ENCODE measurements at regions not wholly inside any gene's neighbourhood (a gene's known extent, or its start where the extent isn't known, plus 50 kb on each side); places are given as distances from the start of the nearest gene placed in this dataset.

DNA sequence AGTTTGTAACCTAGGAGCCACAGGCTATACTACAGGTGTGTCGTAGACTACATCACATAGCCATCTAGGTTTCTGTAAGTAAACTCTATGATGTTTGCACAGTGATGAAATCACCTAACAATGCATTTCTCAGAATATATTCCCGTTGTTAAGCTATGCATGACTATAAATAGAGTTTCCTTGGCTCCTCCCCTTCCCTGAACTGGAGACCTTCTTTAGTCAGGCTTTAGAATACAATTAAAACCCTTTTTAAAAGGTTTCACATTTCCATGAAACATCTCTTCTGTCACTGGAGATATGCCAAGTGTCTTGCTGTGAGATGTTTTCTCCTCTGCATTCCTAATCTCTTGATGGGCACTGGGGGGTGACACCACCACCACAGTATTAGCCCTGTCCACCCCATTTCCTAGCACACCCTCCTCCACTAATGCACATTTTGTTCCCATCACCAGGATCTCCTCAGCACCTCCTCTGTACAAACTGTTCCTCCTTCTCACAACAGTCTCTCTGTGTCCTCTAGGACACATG, 334.6 kb upstream of the CPEB2 start:
- H3K9me3 Mint-ChIP-seq (ENCODE audit: low read depth) = peaks cover 8% of the 10 kb centered on the region
- DNase-seq (ENCODE audit: low spot score) = no peak
- TF ChIP-seq, protein P1, sequence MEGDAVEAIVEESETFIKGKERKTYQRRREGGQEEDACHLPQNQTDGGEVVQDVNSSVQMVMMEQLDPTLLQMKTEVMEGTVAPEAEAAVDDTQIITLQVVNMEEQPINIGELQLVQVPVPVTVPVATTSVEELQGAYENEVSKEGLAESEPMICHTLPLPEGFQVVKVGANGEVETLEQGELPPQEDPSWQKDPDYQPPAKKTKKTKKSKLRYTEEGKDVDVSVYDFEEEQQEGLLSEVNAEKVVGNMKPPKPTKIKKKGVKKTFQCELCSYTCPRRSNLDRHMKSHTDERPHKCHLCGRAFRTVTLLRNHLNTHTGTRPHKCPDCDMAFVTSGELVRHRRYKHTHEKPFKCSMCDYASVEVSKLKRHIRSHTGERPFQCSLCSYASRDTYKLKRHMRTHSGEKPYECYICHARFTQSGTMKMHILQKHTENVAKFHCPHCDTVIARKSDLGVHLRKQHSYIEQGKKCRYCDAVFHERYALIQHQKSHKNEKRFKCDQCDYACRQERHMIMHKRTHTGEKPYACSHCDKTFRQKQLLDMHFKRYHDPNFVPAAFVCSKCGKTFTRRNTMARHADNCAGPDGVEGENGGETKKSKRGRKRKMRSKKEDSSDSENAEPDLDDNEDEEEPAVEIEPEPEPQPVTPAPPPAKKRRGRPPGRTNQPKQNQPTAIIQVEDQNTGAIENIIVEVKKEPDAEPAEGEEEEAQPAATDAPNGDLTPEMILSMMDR (IDR thresholded peaks at IDR 0.05) = no peak

GRCh38 chr4:14668296-14668695, 334.0 kb upstream of the CPEB2 start:
- no peak overlapping the region for H3K4me3 Mint-ChIP-seq (ENCODE audit: unreplicated experiment)
- no peak for DNase-seq (ENCODE audit: low spot score)
- H3K27me3 Mint-ChIP-seq (ENCODE audit: low read depth) = peaks cover 13% of the 10 kb centered on the region
- TF ChIP-seq, protein P1 (IDR thresholded peaks at IDR 0.05) = no peak
- H3K4me1 Mint-ChIP-seq (ENCODE audit: low read depth) = peaks cover 4% of the 10 kb centered on the region
- H3K9me3 Mint-ChIP-seq (ENCODE audit: low read depth) = peaks cover 8% of the 10 kb centered on the region
- H3K36me3 Mint-ChIP-seq (ENCODE audit: low read depth) = no peaks in the 10 kb centered on the region
- no peak overlapping the region for H3K27ac Mint-ChIP-seq (ENCODE audit: unreplicated experiment)

More for the DNA sequence above, 334.6 kb upstream of the CPEB2 start:
- Mint-ChIP-seq H3K36me3 (ENCODE audit: low read depth) (no peaks in the 10 kb centered on the region), H3K27ac (ENCODE audit: unreplicated experiment) (no peak overlapping the region), H3K27me3 (ENCODE audit: low read depth) (peaks cover 8% of the 10 kb centered on the region), H3K4me3 (ENCODE audit: unreplicated experiment) (no peak overlapping the region), H3K4me1 (ENCODE audit: low read depth) (peaks cover 4% of the 10 kb centered on the region)

GRCh38 chr4:14669371-14669770, 332.9 kb upstream of the CPEB2 start:
- Mint-ChIP-seq H3K36me3 (ENCODE audit: low read depth) (no peaks in the 10 kb centered on the region), H3K4me3 (ENCODE audit: unreplicated experiment) (no peak overlapping the region), H3K27me3 (ENCODE audit: low read depth) (peaks cover 21% of the 10 kb centered on the region), H3K9me3 (ENCODE audit: low read depth) (peaks cover 6% of the 10 kb centered on the region), H3K27ac (ENCODE audit: unreplicated experiment) (no peak overlapping the region), H3K4me1 (ENCODE audit: low read depth) (peaks cover 4% of the 10 kb centered on the region)
- no peak for DNase-seq (ENCODE audit: low spot score)
- TF ChIP-seq, protein P1 (IDR thresholded peaks at IDR 0.05) = no peak

DNA sequence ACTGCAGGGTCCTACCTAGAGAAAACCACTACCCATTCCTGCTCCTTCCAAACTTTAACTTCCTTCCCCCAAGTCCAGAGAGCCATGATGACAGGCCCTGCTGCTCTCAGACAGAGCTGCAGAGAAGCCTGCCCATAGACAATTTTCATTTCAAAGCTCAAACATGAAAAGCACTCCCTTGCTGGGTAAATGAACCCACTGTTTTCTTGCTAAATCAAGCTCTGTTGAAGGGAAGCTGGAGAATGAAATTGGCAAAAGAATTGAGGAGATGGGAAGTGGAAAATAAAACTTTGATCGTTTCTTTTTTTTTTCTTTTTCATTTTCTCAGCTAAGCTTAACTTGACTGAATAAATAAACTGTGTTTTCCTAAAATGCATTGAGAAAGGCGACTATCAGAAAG, 331.1 kb upstream of the CPEB2 start:
- DNase-seq (ENCODE audit: low spot score) = no peak
- TF ChIP-seq, protein P1 (IDR thresholded peaks at IDR 0.05) = no peak
- H3K4me1 Mint-ChIP-seq (ENCODE audit: low read depth) = peaks cover 4% of the 10 kb centered on the region
- H3K4me3 Mint-ChIP-seq (ENCODE audit: unreplicated experiment) = no peak overlapping the region
- no peaks in the 10 kb centered on the region for H3K36me3 Mint-ChIP-seq (ENCODE audit: low read depth)
- peaks cover 22% of the 10 kb centered on the region for H3K27me3 Mint-ChIP-seq (ENCODE audit: low read depth)
- H3K9me3 Mint-ChIP-seq (ENCODE audit: low read depth) = peaks cover 4% of the 10 kb centered on the region
- no peak overlapping the region for H3K27ac Mint-ChIP-seq (ENCODE audit: unreplicated experiment)

DNA sequence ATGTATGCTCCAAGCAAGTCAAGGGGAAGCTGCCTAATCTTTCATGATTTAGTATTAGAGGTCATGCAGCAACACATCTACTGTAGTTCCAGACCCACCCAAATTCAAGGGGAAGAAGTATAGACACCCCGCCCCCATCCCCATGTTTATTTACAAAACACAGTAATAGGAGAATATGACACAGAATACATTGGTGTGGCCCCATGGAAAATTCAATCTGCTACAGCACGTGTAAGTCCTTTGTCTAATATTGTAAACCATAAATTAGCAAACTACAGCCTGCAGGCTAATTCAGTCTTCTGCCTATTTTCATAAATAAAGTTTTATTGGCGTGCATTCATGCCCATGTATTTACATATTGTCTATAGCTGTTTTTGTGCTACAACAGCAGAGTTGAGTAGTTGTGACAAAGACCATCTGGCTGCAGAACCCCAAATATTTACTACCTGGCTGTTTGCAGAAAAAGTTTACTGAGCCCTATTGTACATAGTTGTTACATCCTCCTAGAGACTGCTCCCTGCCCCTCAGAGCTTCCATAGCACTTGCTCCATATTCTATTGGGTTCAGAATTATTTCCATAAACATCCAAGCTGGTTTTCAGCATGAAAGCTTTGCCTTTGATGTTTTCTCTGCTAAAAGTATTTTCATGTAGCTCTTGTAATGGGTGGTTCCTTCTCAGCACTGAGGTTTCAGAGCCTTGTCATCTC, 326.8 kb upstream of the CPEB2 start:
- Mint-ChIP-seq H3K27ac (ENCODE audit: unreplicated experiment) (no peak overlapping the region), H3K36me3 (ENCODE audit: low read depth) (no peaks in the 10 kb centered on the region), H3K4me1 (ENCODE audit: low read depth) (no peaks in the 10 kb centered on the region), H3K9me3 (ENCODE audit: low read depth) (no peaks in the 10 kb centered on the region), H3K27me3 (ENCODE audit: low read depth) (peaks cover 16% of the 10 kb centered on the region), H3K4me3 (ENCODE audit: unreplicated experiment) (no peak overlapping the region)
- TF ChIP-seq, protein P1 (IDR thresholded peaks at IDR 0.05) = no peak
- DNase-seq (ENCODE audit: low spot score) = no peak

All from chondrocyte (in vitro differentiated cells).